K562 (cell line): ENCODE measurements at regions not wholly inside any gene's neighbourhood (a gene's known extent, or its start where the extent isn't known, plus 50 kb on each side); places are given as distances from the start of the nearest gene placed in this dataset.

Source experiments
- CTCF ChIP-seq, 3 experiments: IDR thresholded peaks in 2 of 3; conservative IDR thresholded peaks in 1 of 3; 2 replicates each; pipeline ENCODE4 v1.5.1; 2011 to 2012; ENCODE audit warnings: low read length in 3 of 3, mild to moderate bottlenecking in 3 of 3, control low read depth in 2 of 3, improper control_type of control experiment in 1 of 3, inconsistent platforms in 1 of 3, low read depth in 1 of 3, mixed read lengths in 1 of 3, moderate library complexity in 1 of 3; ENCODE audit not compliant: insufficient read depth in 2 of 3
- MYC ChIP-seq, 2 experiments: fragments of 250-450 bp in 1 of 2; sonication (Bioruptor Pico) in 1 of 2; IDR thresholded peaks; 2 replicates each; pipeline versions ENCODE4 v1.5.1 to v1.6.1; 2012 to 2021; ENCODE audit warnings: low read depth in 2 of 2, borderline replicate concordance in 1 of 2, improper control_type of control experiment in 1 of 2, low read length in 1 of 2, mild to moderate bottlenecking in 1 of 2, moderate library complexity in 1 of 2
- ZNF584 ChIP-seq: fragments of 200-800 bp; sonication (Bioruptor generic); IDR thresholded peaks from 2 replicates; pipeline ENCODE4 v1.6.1; 2016; ENCODE audit warnings: low read depth, mild to moderate bottlenecking, missing genetic modification characterization, missing compliant biosample characterization

- TF ChIP-seq CTCF (IDR thresholded peaks at IDR 0.05 in 2 of 3, conservative IDR thresholded peaks at IDR 0.05 in 1 of 3; ENCODE audit: insufficient read depth in 2 of 3, low read depth in 1 of 3, low read length in 3 of 3) (no peak), MYC (IDR thresholded peaks at IDR 0.05; ENCODE audit: low read depth, low read length) (no peak), MYC (CRISPR knock-in tag; IDR thresholded peaks at IDR 0.05; ENCODE audit: borderline replicate concordance, low read depth) (no peak), ZNF584 (CRISPR knock-in tag) (no peak)
Observed at GRCh38 chr4:3699678-3700077, 66.5 kb upstream of the ADRA2C start.
